ENCODE measurements at regions not wholly inside any gene's neighbourhood (a gene's known extent, or its start where the extent isn't known, plus 50 kb on each side); places are given as distances from the start of the nearest gene placed in this dataset.

- TF ChIP-seq POLR2A (IDR thresholded peaks at IDR 0.05) = no peak
- TF ChIP-seq, protein P1, sequence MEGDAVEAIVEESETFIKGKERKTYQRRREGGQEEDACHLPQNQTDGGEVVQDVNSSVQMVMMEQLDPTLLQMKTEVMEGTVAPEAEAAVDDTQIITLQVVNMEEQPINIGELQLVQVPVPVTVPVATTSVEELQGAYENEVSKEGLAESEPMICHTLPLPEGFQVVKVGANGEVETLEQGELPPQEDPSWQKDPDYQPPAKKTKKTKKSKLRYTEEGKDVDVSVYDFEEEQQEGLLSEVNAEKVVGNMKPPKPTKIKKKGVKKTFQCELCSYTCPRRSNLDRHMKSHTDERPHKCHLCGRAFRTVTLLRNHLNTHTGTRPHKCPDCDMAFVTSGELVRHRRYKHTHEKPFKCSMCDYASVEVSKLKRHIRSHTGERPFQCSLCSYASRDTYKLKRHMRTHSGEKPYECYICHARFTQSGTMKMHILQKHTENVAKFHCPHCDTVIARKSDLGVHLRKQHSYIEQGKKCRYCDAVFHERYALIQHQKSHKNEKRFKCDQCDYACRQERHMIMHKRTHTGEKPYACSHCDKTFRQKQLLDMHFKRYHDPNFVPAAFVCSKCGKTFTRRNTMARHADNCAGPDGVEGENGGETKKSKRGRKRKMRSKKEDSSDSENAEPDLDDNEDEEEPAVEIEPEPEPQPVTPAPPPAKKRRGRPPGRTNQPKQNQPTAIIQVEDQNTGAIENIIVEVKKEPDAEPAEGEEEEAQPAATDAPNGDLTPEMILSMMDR (IDR thresholded peaks at IDR 0.05) = no peak
These were observed 2216.7 kb upstream of the PCDH20 start for GRCh38 chr13:63632321-63632720.
